ENCODE measurements at regions not wholly inside any gene's neighbourhood (a gene's known extent, or its start where the extent isn't known, plus 50 kb on each side); places are given as distances from the start of the nearest gene placed in this dataset.

DNA sequence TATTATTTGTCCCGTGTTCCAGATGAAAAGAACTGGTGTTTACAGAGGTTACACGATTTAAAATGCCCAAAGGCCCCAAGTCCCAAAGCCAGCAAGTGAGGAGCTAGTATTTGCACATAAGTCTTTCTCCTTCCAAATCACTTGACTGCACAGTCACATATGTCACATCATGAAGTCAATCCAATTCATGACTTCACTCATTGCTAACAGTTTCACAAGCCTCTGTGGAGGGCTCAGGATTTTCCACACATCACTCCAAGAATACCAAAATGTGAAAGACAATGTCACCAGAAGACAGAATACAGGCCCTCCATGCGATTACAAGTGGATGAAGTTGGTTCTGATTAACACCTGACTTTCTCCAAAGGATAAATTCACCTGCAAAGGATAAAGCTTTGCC, 283.1 kb upstream of the UBE2E2 start:
- no peak overlapping the region for H3K4me3 ChIP-seq
- no peaks in the 10 kb centered on the region for H3K9me3 ChIP-seq
- H3K27ac ChIP-seq, result no peak overlapping the region
- no peaks in the 10 kb centered on the region for H3K36me3 ChIP-seq
- no peak for DNase-seq
- peaks cover 0 to 3% (median 0%) of the 10 kb centered on the region in 4 donors for H3K4me1 ChIP-seq
- TF ChIP-seq POLR2AphosphoS5 (IDR thresholded peaks at IDR 0.05) (no peak), EP300 (IDR thresholded peaks at IDR 0.05) (no peak), POLR2A (IDR thresholded peaks at IDR 0.05) (no peak)
- TF ChIP-seq, protein P1, sequence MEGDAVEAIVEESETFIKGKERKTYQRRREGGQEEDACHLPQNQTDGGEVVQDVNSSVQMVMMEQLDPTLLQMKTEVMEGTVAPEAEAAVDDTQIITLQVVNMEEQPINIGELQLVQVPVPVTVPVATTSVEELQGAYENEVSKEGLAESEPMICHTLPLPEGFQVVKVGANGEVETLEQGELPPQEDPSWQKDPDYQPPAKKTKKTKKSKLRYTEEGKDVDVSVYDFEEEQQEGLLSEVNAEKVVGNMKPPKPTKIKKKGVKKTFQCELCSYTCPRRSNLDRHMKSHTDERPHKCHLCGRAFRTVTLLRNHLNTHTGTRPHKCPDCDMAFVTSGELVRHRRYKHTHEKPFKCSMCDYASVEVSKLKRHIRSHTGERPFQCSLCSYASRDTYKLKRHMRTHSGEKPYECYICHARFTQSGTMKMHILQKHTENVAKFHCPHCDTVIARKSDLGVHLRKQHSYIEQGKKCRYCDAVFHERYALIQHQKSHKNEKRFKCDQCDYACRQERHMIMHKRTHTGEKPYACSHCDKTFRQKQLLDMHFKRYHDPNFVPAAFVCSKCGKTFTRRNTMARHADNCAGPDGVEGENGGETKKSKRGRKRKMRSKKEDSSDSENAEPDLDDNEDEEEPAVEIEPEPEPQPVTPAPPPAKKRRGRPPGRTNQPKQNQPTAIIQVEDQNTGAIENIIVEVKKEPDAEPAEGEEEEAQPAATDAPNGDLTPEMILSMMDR (IDR thresholded peaks at IDR 0.05), result no peak
- 73 to 84% methylated on average over 3 of the region's 3 CpGs for WGBS, 2 donors
- H3K27me3 ChIP-seq, result no peaks in the 10 kb centered on the region
- intact Hi-C loops (cut with DNase I), result loop anchor here (5.0 kb wide), 1 partner anchor 42 kb away; no protein-coding TSS in a partner anchor

DNA sequence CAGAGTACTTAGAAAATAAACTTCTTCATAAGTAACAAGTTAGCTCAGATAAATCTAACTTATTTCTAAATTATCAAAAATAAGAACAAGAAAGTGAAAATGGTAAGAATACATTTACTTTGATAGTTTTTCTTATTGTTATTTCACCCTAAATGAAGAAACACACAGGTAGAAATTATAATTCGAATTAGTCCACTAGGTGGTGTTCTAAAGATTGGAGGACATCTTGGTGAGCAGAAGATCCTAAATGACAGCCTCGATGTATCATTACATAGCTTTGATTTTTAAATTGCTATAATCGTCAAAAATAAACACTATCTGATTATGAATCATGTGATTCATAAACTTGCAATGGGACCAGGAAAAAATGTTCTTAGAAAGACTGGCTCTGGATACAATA, 280.8 kb upstream of the UBE2E2 start:
- Histone ChIP-seq H3K27me3 (no peaks in the 10 kb centered on the region), H3K9me3 (no peaks in the 10 kb centered on the region), H3K4me3 (no peak overlapping the region), H3K4me1 (peaks cover 0 to 3% (median 0%) of the 10 kb centered on the region in 4 donors), H3K27ac (no peak overlapping the region), H3K36me3 (no peaks in the 10 kb centered on the region)
- TF ChIP-seq POLR2AphosphoS5 (IDR thresholded peaks at IDR 0.05) (no peak), EP300 (IDR thresholded peaks at IDR 0.05) (no peak), POLR2A (IDR thresholded peaks at IDR 0.05) (no peak)
- TF ChIP-seq, protein P1 (IDR thresholded peaks at IDR 0.05), result peak in 1 of 4 experiments; percentile 34
- DNase-seq, result no peak
- 11 to 36% methylated on average over 3 of the region's 3 CpGs for WGBS, 2 donors
- intact Hi-C loops (cut with DNase I), result loop anchor here (5.0 kb wide), 1 partner anchor 40 kb away; no protein-coding TSS in a partner anchor

DNA sequence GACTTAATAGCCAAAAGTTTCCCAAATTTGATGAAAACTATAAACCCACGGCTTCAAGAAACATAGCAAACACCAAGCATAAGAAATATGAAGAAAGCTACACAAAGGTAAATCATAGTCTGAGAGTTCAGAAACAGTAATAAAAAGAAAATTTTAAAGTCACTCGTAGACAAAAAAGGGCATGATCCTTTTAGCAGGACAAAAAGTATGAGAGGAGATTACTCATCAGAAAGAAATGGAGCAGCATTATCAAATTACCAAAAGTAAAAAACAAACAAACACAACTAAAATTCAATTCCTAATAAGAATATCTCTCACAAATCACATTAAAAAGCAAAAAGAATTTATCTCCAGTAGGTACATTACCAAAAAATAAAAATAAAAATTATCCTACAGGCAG, 279.4 kb upstream of the UBE2E2 start:
- TF ChIP-seq, protein P1 (IDR thresholded peaks at IDR 0.05), result no peak
- TF ChIP-seq EP300 (IDR thresholded peaks at IDR 0.05), result no peak
- no peak for TF ChIP-seq POLR2AphosphoS5 (IDR thresholded peaks at IDR 0.05)
- no peak for TF ChIP-seq POLR2A (IDR thresholded peaks at IDR 0.05)
- Histone ChIP-seq H3K4me1 (peaks cover 0 to 16% (median 10%) of the 10 kb centered on the region in 4 donors), H3K27ac (no peak overlapping the region), H3K9me3 (no peaks in the 10 kb centered on the region), H3K36me3 (no peaks in the 10 kb centered on the region), H3K4me3 (no peak overlapping the region), H3K27me3 (no peaks in the 10 kb centered on the region)
- 75 to 80% methylated on average over 2 of the region's 2 CpGs for WGBS, 2 donors
- DNase-seq, result no peak
- intact Hi-C loops (cut with DNase I), result loop anchor here (5.0 kb wide), 1 partner anchor 39 kb away; no protein-coding TSS in a partner anchor

DNA sequence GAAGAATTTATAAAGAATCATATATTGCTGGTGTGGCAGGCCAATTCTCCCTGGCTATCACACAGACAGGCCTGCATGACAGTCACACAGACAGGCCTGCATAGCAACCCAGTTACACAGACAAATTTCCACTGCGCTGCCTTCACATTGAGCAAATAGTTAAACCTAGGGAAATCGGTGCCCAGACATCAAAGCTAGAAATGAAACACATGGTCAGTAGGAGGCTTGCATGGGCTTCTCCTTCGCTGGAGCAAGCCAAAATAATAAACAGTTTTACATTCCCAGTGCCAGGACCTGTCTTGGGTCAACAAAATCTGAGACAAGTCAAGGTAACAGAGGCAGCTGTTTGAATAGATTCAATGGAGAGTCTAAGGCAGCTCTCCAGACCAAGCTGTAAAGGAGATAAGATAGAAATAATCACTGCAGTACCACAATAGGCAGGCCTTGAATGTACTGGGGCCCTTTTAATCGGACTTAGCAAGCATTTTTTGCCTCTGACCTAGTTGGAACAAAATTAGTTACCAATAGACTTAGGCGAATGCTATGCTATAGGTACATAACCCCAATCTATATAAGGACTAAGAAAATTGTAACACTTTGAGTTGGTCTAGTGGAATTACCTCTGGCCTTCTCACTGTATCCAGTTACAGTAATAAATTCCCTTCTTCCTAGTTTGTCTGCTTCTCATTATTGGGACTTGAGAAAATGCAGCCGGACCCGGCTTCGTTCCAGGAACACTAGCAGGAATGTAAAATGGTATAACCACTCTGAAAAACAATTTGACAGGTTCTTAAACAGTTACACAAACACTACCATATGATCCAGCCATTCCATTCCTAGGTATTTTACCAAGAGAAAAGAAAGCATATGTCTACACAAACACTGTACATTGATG, 274.7 kb upstream of the UBE2E2 start:
- 72 to 81% methylated on average over 8 of the region's 8 CpGs for WGBS, 2 donors
- Histone ChIP-seq H3K4me3 (no peak overlapping the region), H3K9me3 (peaks cover 0 to 5% (median 0%) of the 10 kb centered on the region in 4 donors), H3K36me3 (no peaks in the 10 kb centered on the region), H3K27ac (peak overlapping the region in 3 of 4 donors; percentile 42 to 73 (median 53)), H3K4me1 (peaks cover 0 to 24% (median 14%) of the 10 kb centered on the region in 4 donors), H3K27me3 (no peaks in the 10 kb centered on the region)
- TF ChIP-seq POLR2AphosphoS5 (IDR thresholded peaks at IDR 0.05) (peak in 2 of 4 donors; percentile 57 to 69), POLR2A (IDR thresholded peaks at IDR 0.05) (no peak)
- TF ChIP-seq, protein P1 (IDR thresholded peaks at IDR 0.05), result no peak
- no peak for DNase-seq
- intact Hi-C loops (cut with DNase I), result no loop called here
